ENCODE measurements at regions not wholly inside any gene's neighbourhood (a gene's known extent, or its start where the extent isn't known, plus 50 kb on each side); places are given as distances from the start of the nearest gene placed in this dataset.

- H3K4me1 ChIP-seq (ENCODE audit: low read length): no peaks in the 10 kb centered on the region
- H3K79me2 ChIP-seq (ENCODE audit: low read length): no peaks in the 10 kb centered on the region
- no peak overlapping the region for H3K27ac ChIP-seq (ENCODE audit: low read length)
- no peak overlapping the region for H3K4me2 ChIP-seq (ENCODE audit: low read length)
- no peaks in the 10 kb centered on the region for H3K36me3 ChIP-seq (replicated peaks; ENCODE audit: low read depth, low read length)
- no peaks in the 10 kb centered on the region for H3K9me3 ChIP-seq (ENCODE audit: insufficient read depth, low read length)
- no peak overlapping the region for H2AFZ ChIP-seq (ENCODE audit: low read depth, low read length)
- no peaks in the 10 kb centered on the region for H4K20me1 ChIP-seq (ENCODE audit: insufficient read depth, low read length)
- TF ChIP-seq CTCF (IDR thresholded peaks at IDR 0.05; ENCODE audit: low read depth, low read length) (no peak), EZH2phosphoT487 (IDR thresholded peaks at IDR 0.05; ENCODE audit: low read depth) (no peak)
- no peak overlapping the region for H3K9ac ChIP-seq (ENCODE audit: low read length)
- no peaks in the 10 kb centered on the region for H3K27me3 ChIP-seq (ENCODE audit: low read depth, low read length)
- no peak overlapping the region for H3K4me3 ChIP-seq (ENCODE audit: low read length)
Measured at GRCh38 chr14:101109981-101110728, 206.6 kb upstream of the RTL1 start.

GRCh38 chr14:101110729-101111619 is 207.5 kb upstream of the RTL1 start:
- no peaks in the 10 kb centered on the region for H3K4me1 ChIP-seq (ENCODE audit: low read length)
- no peak overlapping the region for H3K4me2 ChIP-seq (ENCODE audit: low read length)
- no peaks in the 10 kb centered on the region for H4K20me1 ChIP-seq (ENCODE audit: insufficient read depth, low read length)
- no peak for TF ChIP-seq CTCF (IDR thresholded peaks at IDR 0.05; ENCODE audit: low read depth, low read length)
- TF ChIP-seq EZH2phosphoT487 (IDR thresholded peaks at IDR 0.05; ENCODE audit: low read depth): no peak
- H2AFZ ChIP-seq (ENCODE audit: low read depth, low read length): no peak overlapping the region
- no peaks in the 10 kb centered on the region for H3K36me3 ChIP-seq (replicated peaks; ENCODE audit: low read depth, low read length)
- no peak overlapping the region for H3K9ac ChIP-seq (ENCODE audit: low read length)
- H3K9me3 ChIP-seq (ENCODE audit: insufficient read depth, low read length): no peaks in the 10 kb centered on the region
- no peaks in the 10 kb centered on the region for H3K79me2 ChIP-seq (ENCODE audit: low read length)
- H3K4me3 ChIP-seq (ENCODE audit: low read length): no peak overlapping the region
- H3K27ac ChIP-seq (ENCODE audit: low read length): no peak overlapping the region
- H3K27me3 ChIP-seq (ENCODE audit: low read depth, low read length): no peaks in the 10 kb centered on the region

- Histone ChIP-seq H3K4me1 (ENCODE audit: low read length) (no peaks in the 10 kb centered on the region), H3K27me3 (ENCODE audit: low read depth, low read length) (no peaks in the 10 kb centered on the region), H3K27ac (ENCODE audit: low read length) (no peak overlapping the region), H3K9me3 (ENCODE audit: insufficient read depth, low read length) (no peaks in the 10 kb centered on the region), H3K79me2 (ENCODE audit: low read length) (no peaks in the 10 kb centered on the region), H2AFZ (ENCODE audit: low read depth, low read length) (no peak overlapping the region), H4K20me1 (ENCODE audit: insufficient read depth, low read length) (no peaks in the 10 kb centered on the region), H3K9ac (ENCODE audit: low read length) (no peak overlapping the region), H3K4me3 (ENCODE audit: low read length) (no peak overlapping the region), H3K4me2 (ENCODE audit: low read length) (no peak overlapping the region), H3K36me3 (replicated peaks; ENCODE audit: low read depth, low read length) (no peaks in the 10 kb centered on the region)
- TF ChIP-seq EZH2phosphoT487 (IDR thresholded peaks at IDR 0.05; ENCODE audit: low read depth): no peak
- no peak for TF ChIP-seq CTCF (IDR thresholded peaks at IDR 0.05; ENCODE audit: low read depth, low read length)
Measured at GRCh38 chr14:101111620-101112290, 208.2 kb upstream of the RTL1 start.

All from OCI-LY3 (cell line).